Skeletal muscle satellite cell (primary cell): ENCODE measurements at regions not wholly inside any gene's neighbourhood (a gene's known extent, or its start where the extent isn't known, plus 50 kb on each side); places are given as distances from the start of the nearest gene placed in this dataset.
"Not testable (repeated sequence)": the region's sequence is repeated elsewhere in the genome, so short reads cannot be mapped to it uniquely, and the experiment has no call there.

Experiments
- H3K27me3 ChIP-seq: 2 replicates; pipeline ENCODE4 v1.7.0; 2013; ENCODE audit warnings: low read length; ENCODE audit not compliant: control insufficient read depth, insufficient read depth
- H3K36me3 ChIP-seq: 2 replicates; pipeline ENCODE4 v1.7.0; 2013; ENCODE audit warnings: mild to moderate bottlenecking, control low read depth, low read length; ENCODE audit not compliant: insufficient read depth
- H3K4me1 ChIP-seq: 2 replicates; pipeline ENCODE4 v1.7.0; 2013; ENCODE audit warnings: low read length; ENCODE audit not compliant: control insufficient read depth, insufficient read depth
- H3K4me2 ChIP-seq: 2 replicates; pipeline ENCODE4 v1.7.0; 2013; ENCODE audit warnings: mild to moderate bottlenecking, low read length
- H3K4me3 ChIP-seq: 2 replicates; pipeline ENCODE4 v1.7.0; 2013; ENCODE audit warnings: low read length
- H3K9ac ChIP-seq: 2 replicates; pipeline ENCODE4 v1.7.0; 2013; ENCODE audit warnings: mild to moderate bottlenecking, low read depth, low read length, moderate library complexity
- H3K9me3 ChIP-seq: replicated peaks from 2 replicates; pipeline ENCODE4 v1.7.0; 2013; ENCODE audit warnings: mild to moderate bottlenecking, control low read depth, low read length

DNA sequence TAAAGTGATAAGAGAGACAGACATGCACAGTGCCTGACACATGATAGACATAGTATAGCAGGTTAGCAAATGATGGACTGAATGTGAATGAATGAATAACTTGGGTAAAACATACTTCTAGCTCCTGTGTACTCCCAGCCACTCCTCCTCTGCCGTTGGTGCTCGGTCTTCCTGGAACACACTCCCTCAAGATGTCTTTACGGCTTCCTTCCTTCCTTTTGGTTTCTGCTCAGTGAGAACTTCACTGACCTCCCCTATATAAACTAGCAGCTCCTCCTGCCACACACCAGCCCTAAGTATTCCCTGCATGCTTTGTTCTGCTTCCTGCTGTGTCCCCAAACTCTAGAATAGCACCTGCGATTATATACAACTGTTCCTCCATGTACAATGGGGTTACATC lies 50.2 kb downstream of the RAD54L2 start:
- Histone ChIP-seq H3K4me1 (no peaks in the 10 kb centered on the region), H3K36me3 (no peaks in the 10 kb centered on the region), H3K4me2 (no peak overlapping the region), H3K9ac (no peak overlapping the region), H3K9me3 (no peaks in the 10 kb centered on the region), H3K27me3 (no peaks in the 10 kb centered on the region), H3K4me3 (no peak overlapping the region)

GRCh38 chr3:51591231-51591630 lies 52.7 kb downstream of the RAD54L2 start:
- H3K27me3 ChIP-seq = no peaks in the 10 kb centered on the region
- no peak overlapping the region for H3K4me2 ChIP-seq
- no peak overlapping the region for H3K9ac ChIP-seq
- H3K9me3 ChIP-seq = no peaks in the 10 kb centered on the region
- no peaks in the 10 kb centered on the region for H3K4me1 ChIP-seq
- H3K36me3 ChIP-seq = peaks cover 4% of the 10 kb centered on the region
- H3K4me3 ChIP-seq = no peak overlapping the region

DNA sequence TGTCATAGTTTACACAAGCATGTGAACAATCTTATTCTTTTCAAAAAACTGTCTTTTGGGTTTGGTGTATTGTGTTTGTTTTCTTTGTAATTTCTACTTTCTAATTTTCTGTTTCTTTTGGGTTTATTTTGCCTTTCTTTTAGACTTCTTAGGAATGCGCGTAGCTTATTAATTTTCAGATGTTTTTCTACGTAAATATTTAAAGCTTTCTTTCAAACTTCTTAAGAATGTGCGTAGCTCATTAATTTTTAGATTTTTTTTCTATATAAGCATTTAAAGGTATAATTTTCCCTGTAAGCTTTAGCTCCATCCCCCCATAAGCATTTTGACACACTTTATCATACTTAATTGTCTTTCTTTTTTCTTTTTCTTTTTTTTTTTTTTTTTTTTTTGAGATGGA lies 55.2 kb downstream of the RAD54L2 start:
- no peaks in the 10 kb centered on the region for H3K4me1 ChIP-seq
- peaks cover 4% of the 10 kb centered on the region for H3K36me3 ChIP-seq
- no peak overlapping the region for H3K9ac ChIP-seq

DNA sequence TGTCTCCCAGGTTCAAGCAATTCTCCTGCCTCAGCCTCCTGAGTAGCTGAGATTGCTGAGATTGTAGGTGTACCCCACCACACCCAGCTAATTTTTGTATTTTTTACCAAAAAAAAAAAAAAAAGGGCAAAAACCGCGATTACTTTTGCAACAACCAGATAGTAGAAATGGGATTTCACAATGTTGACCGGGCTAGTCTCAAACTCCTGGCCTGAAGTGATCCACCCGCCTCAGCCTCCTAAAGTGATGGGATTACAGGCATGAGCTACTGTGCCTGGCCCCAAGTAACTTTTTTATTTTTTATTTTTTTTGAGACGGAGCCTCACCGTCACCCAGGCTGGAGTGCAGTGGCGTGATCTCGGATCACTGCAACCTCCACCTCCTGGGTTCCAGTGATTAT lies 61.1 kb downstream of the RAD54L2 start:
- H3K4me2 ChIP-seq = not testable (repeated sequence)

More for the DNA sequence above, 55.2 kb downstream of the RAD54L2 start:
- Histone ChIP-seq H3K9me3 (no peaks in the 10 kb centered on the region), H3K27me3 (no peaks in the 10 kb centered on the region), H3K4me3 (no peak overlapping the region), H3K4me2 (no peak overlapping the region)

DNA sequence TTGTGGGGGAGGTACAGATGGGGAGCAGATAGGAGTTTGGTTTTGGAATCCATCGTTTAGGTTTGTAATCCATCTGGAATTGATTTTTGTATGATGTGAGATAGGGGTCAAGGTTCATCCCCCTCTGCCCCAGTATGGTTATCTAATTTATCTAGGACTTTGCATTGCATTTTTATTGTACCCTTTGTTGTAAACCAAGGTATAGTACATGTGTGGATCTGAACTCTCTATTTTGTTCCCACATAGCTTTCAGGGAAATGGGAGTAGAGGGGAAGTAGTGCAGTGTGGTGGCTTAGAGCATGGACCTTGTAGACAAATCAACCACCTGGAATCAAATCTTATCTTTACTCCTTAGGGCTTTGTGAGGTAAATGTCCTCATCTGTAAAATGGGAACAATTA lies 65.7 kb downstream of the RAD54L2 start:
- H3K4me3 ChIP-seq = no peak overlapping the region
- no peaks in the 10 kb centered on the region for H3K4me1 ChIP-seq
- H3K9me3 ChIP-seq = no peaks in the 10 kb centered on the region
- no peak overlapping the region for H3K4me2 ChIP-seq
- no peaks in the 10 kb centered on the region for H3K36me3 ChIP-seq
- H3K9ac ChIP-seq = no peak overlapping the region
- no peaks in the 10 kb centered on the region for H3K27me3 ChIP-seq

More for the DNA sequence above, 61.1 kb downstream of the RAD54L2 start:
- not testable (repeated sequence) for H3K9ac ChIP-seq, H3K4me1 ChIP-seq, H3K36me3 ChIP-seq, H3K27me3 ChIP-seq, H3K4me3 ChIP-seq, H3K9me3 ChIP-seq

GRCh38 chr3:51605938-51606337 lies 65.1 kb upstream of the TEX264 start:
- Histone ChIP-seq H3K9me3 (no peaks in the 10 kb centered on the region), H3K4me3 (no peak overlapping the region), H3K36me3 (no peaks in the 10 kb centered on the region), H3K9ac (no peak overlapping the region), H3K4me2 (no peak overlapping the region), H3K4me1 (no peaks in the 10 kb centered on the region), H3K27me3 (no peaks in the 10 kb centered on the region)

DNA sequence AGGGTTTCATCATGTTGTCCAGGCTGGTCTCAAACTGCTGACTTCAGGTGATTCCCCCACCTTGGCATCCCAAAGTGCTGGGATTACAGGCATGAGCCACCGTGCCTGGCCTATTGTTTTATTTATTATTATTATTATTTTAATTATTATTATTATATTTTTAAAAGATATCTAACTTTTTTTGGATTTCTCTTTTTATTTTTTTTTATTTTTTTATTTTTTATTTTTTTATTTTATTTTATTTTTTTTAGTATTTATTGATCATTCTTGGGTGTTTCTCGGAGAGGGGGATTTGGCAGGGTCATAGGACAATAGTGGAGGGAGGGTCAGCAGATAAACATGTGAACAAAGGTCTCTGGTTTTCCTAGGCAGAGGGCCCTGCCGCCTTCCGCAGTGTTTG lies 64.2 kb upstream of the TEX264 start:
- not testable (repeated sequence) for H3K4me2 ChIP-seq, H3K9ac ChIP-seq, H3K9me3 ChIP-seq, H3K27me3 ChIP-seq, H3K4me1 ChIP-seq, H3K36me3 ChIP-seq, H3K4me3 ChIP-seq

GRCh38 chr3:51607591-51608325 lies 63.3 kb upstream of the TEX264 start:
- not testable (repeated sequence) for H3K36me3 ChIP-seq, H3K4me1 ChIP-seq

DNA sequence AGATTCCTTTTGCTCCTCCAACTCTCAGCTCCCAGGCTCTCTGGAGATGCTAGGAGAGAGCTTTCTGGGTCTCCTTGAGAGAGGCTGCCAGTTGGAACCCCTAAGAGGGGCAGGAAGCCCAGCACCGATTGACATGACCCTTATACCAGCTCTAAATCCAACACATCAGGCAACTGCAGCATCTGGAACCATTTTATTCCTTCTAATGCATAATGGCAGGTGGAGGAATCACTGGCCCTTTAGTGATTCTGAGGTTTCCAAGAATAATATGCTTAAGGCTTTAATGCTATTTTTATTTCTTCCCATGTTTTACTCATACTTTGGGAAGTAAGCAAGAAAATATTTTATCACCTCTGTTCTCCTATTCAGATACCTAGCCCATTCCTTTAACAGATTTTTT lies 60.3 kb upstream of the TEX264 start:
- Histone ChIP-seq H3K27me3 (no peaks in the 10 kb centered on the region), H3K4me2 (no peak overlapping the region), H3K36me3 (no peaks in the 10 kb centered on the region), H3K9ac (no peak overlapping the region), H3K4me3 (no peak overlapping the region), H3K4me1 (no peaks in the 10 kb centered on the region), H3K9me3 (no peaks in the 10 kb centered on the region)

More at GRCh38 chr3:51607591-51608325, 63.3 kb upstream of the TEX264 start:
- H3K27me3 ChIP-seq, H3K4me2 ChIP-seq, H3K4me3 ChIP-seq, H3K9me3 ChIP-seq, H3K9ac ChIP-seq: not testable (repeated sequence)

GRCh38 chr3:51617597-51617996 lies 53.5 kb upstream of the TEX264 start:
- Histone ChIP-seq H3K9ac (no peak overlapping the region), H3K4me3 (no peak overlapping the region), H3K4me2 (no peak overlapping the region), H3K4me1 (peaks cover 31% of the 10 kb centered on the region), H3K27me3 (no peaks in the 10 kb centered on the region), H3K9me3 (no peaks in the 10 kb centered on the region), H3K36me3 (no peaks in the 10 kb centered on the region)

- not testable (repeated sequence) for H3K27me3 ChIP-seq, H3K4me2 ChIP-seq, H3K4me3 ChIP-seq, H3K9me3 ChIP-seq, H3K9ac ChIP-seq, H3K36me3 ChIP-seq
- H3K4me1 ChIP-seq = peaks cover 35% of the 10 kb centered on the region
Observed at GRCh38 chr3:51618038-51618437, 53.0 kb upstream of the TEX264 start.

DNA sequence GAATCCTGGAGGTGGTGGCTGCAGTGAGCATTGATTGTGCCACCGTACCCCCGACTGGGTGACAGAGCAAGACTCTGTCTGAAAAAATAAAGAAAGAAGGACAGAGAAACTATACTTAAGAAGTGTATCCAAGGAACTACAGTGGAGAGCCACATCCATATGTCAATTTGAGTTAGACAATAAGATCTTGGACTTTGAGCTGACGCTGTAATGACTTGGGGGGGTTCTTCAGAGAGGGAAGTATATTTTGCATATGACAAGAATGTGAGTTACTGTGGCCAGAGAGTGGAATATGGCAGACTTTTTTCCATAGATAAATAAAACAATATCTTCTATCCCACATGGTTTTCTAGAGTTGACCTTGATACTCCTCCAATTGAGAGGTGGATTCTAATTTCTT lies 52.6 kb upstream of the TEX264 start:
- Histone ChIP-seq H3K4me2 (no peak overlapping the region), H3K9me3 (no peaks in the 10 kb centered on the region), H3K27me3 (no peaks in the 10 kb centered on the region), H3K4me1 (peaks cover 36% of the 10 kb centered on the region), H3K4me3 (no peak overlapping the region), H3K36me3 (no peaks in the 10 kb centered on the region), H3K9ac (no peak overlapping the region)
